NT2/D1 (cell line): ENCODE measurements at regions not wholly inside any gene's neighbourhood (a gene's known extent, or its start where the extent isn't known, plus 50 kb on each side); places are given as distances from the start of the nearest gene placed in this dataset.

ENCODE experiments used
- SUZ12 ChIP-seq: IDR thresholded peaks from 2 replicates; pipeline ENCODE4 v1.6.1; 2011; ENCODE audit not compliant: insufficient read length, insufficient read depth; ENCODE audit errors: extremely low read depth
- YY1 ChIP-seq: IDR thresholded peaks from 2 replicates; pipeline ENCODE4 v1.6.1; 2011; ENCODE audit not compliant: insufficient read length, insufficient read depth
- ZNF274 ChIP-seq: IDR thresholded peaks from 2 replicates; pipeline ENCODE4 v1.6.1; 2011; ENCODE audit warnings: mild to moderate bottlenecking, low read depth, low read length

GRCh38 chrX:33385546-33385945 lies 174.2 kb upstream of the DMD start:
- TF ChIP-seq SUZ12 (no peak), YY1 (no peak), ZNF274 (no peak)
